ENCODE measurements at regions not wholly inside any gene's neighbourhood (a gene's known extent, or its start where the extent isn't known, plus 50 kb on each side); places are given as distances from the start of the nearest gene placed in this dataset.

- no peaks in the 10 kb centered on the region for H3K27me3 ChIP-seq (ENCODE audit: insufficient read depth, poor library complexity, severe bottlenecking)
- no peak overlapping the region for H3K27ac ChIP-seq (replicated peaks)
- H3K4me3 ChIP-seq (replicated peaks; ENCODE audit: insufficient read depth, low read length): no peak overlapping the region
- no peak for DNase-seq (ENCODE audit: low read depth in 1 of 2, low spot score in 1 of 2)
- TF ChIP-seq SPI1 (IDR thresholded peaks at IDR 0.05; ENCODE audit: borderline replicate concordance, low read depth) (no peak), REST (IDR thresholded peaks at IDR 0.05; ENCODE audit: insufficient replicate concordance, low read depth) (no peak), GABPA (IDR thresholded peaks at IDR 0.05; ENCODE audit: low read depth) (no peak), CTCF (IDR thresholded peaks at IDR 0.05; ENCODE audit: insufficient read depth, low read length) (no peak), POLR2AphosphoS5 (IDR thresholded peaks at IDR 0.05; ENCODE audit: low read depth) (no peak)
Observed at GRCh38 chr7:65809259-65809981, 63.5 kb upstream of the VKORC1L1 start.

- no peak overlapping the region for H3K4me3 ChIP-seq (replicated peaks; ENCODE audit: insufficient read depth, low read length)
- no peak overlapping the region for H3K27ac ChIP-seq (replicated peaks)
Observed at GRCh38 chr7:65809982-65810288, 62.9 kb upstream of the VKORC1L1 start.

More at GRCh38 chr7:65809982-65810288, 62.9 kb upstream of the VKORC1L1 start:
- no peaks in the 10 kb centered on the region for H3K27me3 ChIP-seq (ENCODE audit: insufficient read depth, poor library complexity, severe bottlenecking)
- TF ChIP-seq SPI1 (IDR thresholded peaks at IDR 0.05; ENCODE audit: borderline replicate concordance, low read depth) (no peak), CTCF (IDR thresholded peaks at IDR 0.05; ENCODE audit: insufficient read depth, low read length) (no peak), GABPA (IDR thresholded peaks at IDR 0.05; ENCODE audit: low read depth) (no peak), REST (IDR thresholded peaks at IDR 0.05; ENCODE audit: insufficient replicate concordance, low read depth) (no peak), POLR2AphosphoS5 (IDR thresholded peaks at IDR 0.05; ENCODE audit: low read depth) (no peak)
- no peak for DNase-seq (ENCODE audit: low read depth in 1 of 2, low spot score in 1 of 2)

Measured in HL-60 (cell line).